ENCODE measurements at regions not wholly inside any gene's neighbourhood (a gene's known extent, or its start where the extent isn't known, plus 50 kb on each side); places are given as distances from the start of the nearest gene placed in this dataset.

DNA sequence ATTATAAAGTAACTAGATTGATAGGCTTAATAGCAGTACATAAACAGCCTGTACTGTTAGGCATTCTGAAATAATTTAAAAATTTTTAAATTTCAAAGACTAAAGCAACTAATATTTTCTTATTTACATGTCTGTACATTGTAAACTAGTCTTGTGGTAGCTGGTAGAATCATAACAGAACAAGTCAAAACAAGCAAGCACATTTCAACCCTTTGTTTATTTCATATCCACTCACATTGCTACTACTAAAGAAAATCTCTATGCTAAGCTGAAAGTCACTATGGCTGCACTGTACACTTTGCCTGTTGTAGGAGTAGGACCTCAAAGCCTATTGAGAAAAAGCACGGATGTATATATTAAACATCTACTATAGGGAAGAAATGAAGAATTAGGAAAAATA is 738.2 kb upstream of the ADGRL4 start:
- H4K5ac ChIP-seq (ENCODE audit: insufficient read length, low read depth, low read length), result no peak overlapping the region
- FAIRE-seq, result no peak
- H3K27me3 ChIP-seq (replicated peaks in 1 of 4; ENCODE audit: control insufficient read depth in 3 of 4, extremely low read depth in 1 of 4, insufficient read depth in 3 of 4, low read length in 3 of 4), result no peaks in the 10 kb centered on the region
- POLR2A ChIA-PET (ENCODE audit: partially characterized antibody), result no interaction called here
- H2AK5ac ChIP-seq (ENCODE audit: low read depth, low read length), result no peak overlapping the region
- no peak overlapping the region for H3K23ac ChIP-seq (ENCODE audit: insufficient read length)
- DNase-seq (ENCODE audit: low read depth in 1 of 2, low spot score in 2 of 2), result no peak
- peaks cover 2% of the 10 kb centered on the region; the same call in 1 of the 2 replicates for H3K23me2 ChIP-seq (ENCODE audit: low read depth, low read length)
- no peaks in the 10 kb centered on the region for H3K79me1 ChIP-seq (ENCODE audit: low read depth, low read length)
- no peak overlapping the region for H2BK5ac ChIP-seq (ENCODE audit: low read depth, low read length)
- no peak overlapping the region for H3K14ac ChIP-seq (ENCODE audit: insufficient read length)
- H3K4me2 ChIP-seq (ENCODE audit: insufficient read depth in 1 of 2, low read depth in 2 of 2, low read length in 2 of 2), result no peak overlapping the region
- H2BK20ac ChIP-seq (ENCODE audit: low read length), result no peak overlapping the region
- no peak overlapping the region for H3K56ac ChIP-seq (replicated peaks; ENCODE audit: insufficient read length, low read depth, low read length)
- no peak overlapping the region for H2BK120ac ChIP-seq (replicated peaks; ENCODE audit: low read depth, low read length)
- no peak overlapping the region for H4K91ac ChIP-seq (replicated peaks; ENCODE audit: insufficient read length, low read length)
- H3K9me3 ChIP-seq (ENCODE audit: insufficient read depth in 2 of 2, low read depth in 1 of 2, low read length in 1 of 2), result no peaks in the 10 kb centered on the region
- no peaks in the 10 kb centered on the region for H3K4me1 ChIP-seq (replicated peaks in 1 of 4; ENCODE audit: control insufficient read depth in 3 of 4, insufficient read depth in 4 of 4, low read length in 3 of 4)
- H2BK15ac ChIP-seq (ENCODE audit: low read length), result no peak overlapping the region
- H3K4ac ChIP-seq (replicated peaks; ENCODE audit: insufficient read length, low read depth, low read length), result no peak overlapping the region
- CTCF ChIA-PET (ENCODE audit: partially characterized antibody), result no interaction called here
- 93% methylated on average over 1 of the region's 1 CpG; no CpG with 5 or more reads in 1 of the 2 experiments for WGBS, 2 experiments (ENCODE audit: extremely low coverage in 1 of 2, insufficient coverage in 1 of 2, insufficient read length in 1 of 2, insufficient replicate concordance in 2 of 2, low coverage in 1 of 2, low lambda C conversion rate in 2 of 2, missing lambda C conversion rate in 1 of 2)
- TF ChIP-seq YY1 (IDR thresholded peaks at IDR 0.05; ENCODE audit: low read depth, low read length), result no peak
- no peaks in the 10 kb centered on the region for H3K36me3 ChIP-seq (ENCODE audit: control insufficient read depth in 2 of 4, insufficient read depth in 4 of 4, low read length in 3 of 4)
- no peak overlapping the region for H3K18ac ChIP-seq (ENCODE audit: extremely low read depth, low read length)
- no peak overlapping the region for H3K9ac ChIP-seq (replicated peaks in 1 of 4; ENCODE audit: extremely low read depth in 1 of 4, low read depth in 3 of 4, low read length in 3 of 4)
- H4K20me1 ChIP-seq (replicated peaks in 1 of 2; ENCODE audit: control insufficient read depth in 1 of 2, insufficient read depth in 2 of 2, low read length in 2 of 2), result no peaks in the 10 kb centered on the region
- no peaks in the 10 kb centered on the region for H3K79me2 ChIP-seq (ENCODE audit: control insufficient read depth in 1 of 2, insufficient read depth in 2 of 2, low read length in 2 of 2)
- no peak overlapping the region for H3K27ac ChIP-seq (ENCODE audit: low read depth, low read length)
- no peak overlapping the region for H2AFZ ChIP-seq (ENCODE audit: low read length)
- H3K4me3 ChIP-seq (ENCODE audit: extremely low read depth in 1 of 4, insufficient read depth in 2 of 4, low read depth in 3 of 4, low read length in 4 of 4), result no peak overlapping the region
- no peak overlapping the region for H2BK12ac ChIP-seq (ENCODE audit: low read depth, low read length)
- no peak overlapping the region for H4K8ac ChIP-seq (ENCODE audit: extremely low read depth, insufficient read depth, low read length)

Data from H1 (cell line).